ENCODE measurements at regions not wholly inside any gene's neighbourhood (a gene's known extent, or its start where the extent isn't known, plus 50 kb on each side); places are given as distances from the start of the nearest gene placed in this dataset.
"Not testable (repeated sequence)": the region's sequence is repeated elsewhere in the genome, so short reads cannot be mapped to it uniquely, and the experiment has no call there.

DNA sequence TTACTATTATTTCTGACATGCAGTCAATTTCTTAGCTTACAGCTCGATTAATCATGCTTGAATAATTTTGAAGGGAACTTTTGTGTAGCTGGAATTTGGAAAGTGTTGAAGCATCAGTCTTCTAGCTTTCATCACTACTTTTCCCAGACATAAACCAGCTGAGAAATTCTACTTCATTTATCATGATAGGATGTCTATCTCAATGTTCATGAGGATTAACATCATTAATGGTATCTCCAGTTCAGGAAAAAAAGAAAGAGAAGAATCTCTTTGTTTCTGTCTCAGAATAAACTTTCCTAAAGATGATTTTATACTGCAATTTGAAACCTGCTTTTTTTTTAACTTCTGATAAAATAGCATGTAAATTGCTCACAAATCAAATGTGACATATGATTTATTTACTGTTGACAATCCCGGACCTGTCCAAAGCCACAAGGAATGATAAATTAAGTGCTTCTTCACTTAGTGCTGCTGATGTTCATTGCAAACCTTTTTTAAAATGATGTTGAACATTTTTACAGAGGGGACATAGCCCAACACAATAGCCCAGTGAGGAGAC lies 412.1 kb upstream of the CLINT1 start:
- DNase-seq: no peak

DNA sequence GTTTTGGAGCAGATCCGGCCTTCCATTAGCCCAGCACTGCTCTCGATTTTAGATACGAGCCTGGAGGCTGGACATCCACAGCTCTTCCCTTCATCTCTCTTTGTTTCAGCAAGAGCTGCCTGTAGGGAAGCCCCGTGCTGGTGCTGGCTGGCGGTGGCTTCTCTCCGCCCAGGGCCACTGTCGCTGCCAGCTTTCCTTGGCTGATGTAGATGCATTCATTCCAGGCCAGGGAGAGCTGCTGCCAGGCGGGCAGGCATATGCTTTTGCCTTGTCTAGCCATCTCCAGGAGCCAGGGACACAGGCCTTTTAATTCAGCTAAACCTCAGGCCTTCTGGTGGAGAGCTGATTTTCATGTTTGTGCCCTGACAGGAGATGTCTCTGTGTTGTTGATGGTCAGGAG lies 409.3 kb upstream of the CLINT1 start:
- peak in 8 of 56 donors; percentile 0 to 24 (median 2) for DNase-seq

DNA sequence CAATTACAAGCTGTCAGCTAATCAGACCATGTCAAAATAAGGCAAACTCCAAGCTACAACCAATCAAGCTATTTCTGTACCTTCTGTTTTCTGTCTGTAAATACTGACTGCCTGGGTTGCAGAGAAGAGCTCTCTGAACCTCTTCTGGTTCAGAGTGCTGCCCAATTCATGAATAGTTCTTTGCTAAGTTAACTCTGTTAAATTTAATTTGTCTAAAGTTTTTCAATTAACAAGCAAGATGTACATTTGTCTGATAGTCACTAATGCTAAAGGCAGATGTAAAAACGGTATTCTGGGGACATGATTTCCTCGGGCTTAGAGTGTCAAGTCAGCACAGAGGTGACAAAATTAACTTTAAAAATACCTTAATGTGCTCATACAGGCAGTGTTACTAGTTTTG lies 408.3 kb upstream of the CLINT1 start:
- no peak for DNase-seq

DNA sequence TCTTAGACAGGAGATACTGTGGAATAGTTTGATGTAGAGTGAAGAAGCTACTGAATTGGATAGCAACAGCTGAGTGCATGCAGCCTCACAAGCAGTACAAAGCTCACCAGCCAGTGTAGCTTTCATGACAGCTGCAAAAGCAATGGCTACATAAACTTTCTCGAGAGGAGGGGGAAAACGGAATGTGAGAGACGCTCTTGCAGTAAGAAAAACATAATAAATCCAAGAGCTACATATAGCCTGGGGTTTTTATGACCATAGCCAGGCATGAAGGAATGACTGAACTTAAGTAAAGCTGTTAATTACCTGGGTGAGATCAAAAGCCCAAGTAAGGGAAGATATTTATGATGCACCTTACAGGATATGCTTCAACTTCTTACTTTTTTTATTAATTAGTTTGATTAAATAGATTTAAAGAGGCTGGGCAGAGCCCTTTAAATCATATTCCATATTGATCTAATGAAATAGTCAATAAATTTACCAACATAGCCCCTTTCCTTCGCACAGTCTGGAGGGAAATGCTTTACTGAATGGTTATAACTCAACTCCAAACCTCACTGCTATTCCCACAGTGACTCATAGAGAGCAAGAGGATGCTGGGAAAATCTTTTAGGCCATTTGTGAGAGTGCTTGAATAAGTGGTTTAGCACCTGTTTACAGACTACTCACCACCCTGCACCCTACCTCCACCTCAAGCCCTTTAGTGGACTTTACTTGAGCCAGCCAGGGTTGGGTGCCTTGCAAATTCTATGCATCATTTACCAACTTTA lies 407.2 kb upstream of the CLINT1 start:
- no peak for DNase-seq

DNA sequence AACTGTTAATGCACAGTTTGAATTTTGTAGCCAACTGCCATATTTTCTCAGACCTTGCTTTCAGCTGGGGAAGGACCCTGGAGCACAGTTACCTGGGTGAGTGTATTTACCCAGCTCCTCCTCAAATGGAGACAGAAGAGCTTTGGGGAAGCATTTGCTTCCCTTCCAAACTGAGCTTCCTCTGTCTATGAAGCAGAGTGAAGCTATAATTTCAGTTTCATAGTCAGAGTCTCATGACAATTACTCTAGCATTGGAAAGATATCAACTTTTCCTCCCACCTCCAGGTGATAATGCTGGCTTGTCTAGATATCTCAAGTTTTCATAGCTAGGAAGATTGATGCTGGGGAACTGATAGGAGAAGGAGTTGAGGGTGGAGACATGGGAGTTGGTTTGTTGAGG lies 406.4 kb upstream of the CLINT1 start:
- DNase-seq: no peak

DNA sequence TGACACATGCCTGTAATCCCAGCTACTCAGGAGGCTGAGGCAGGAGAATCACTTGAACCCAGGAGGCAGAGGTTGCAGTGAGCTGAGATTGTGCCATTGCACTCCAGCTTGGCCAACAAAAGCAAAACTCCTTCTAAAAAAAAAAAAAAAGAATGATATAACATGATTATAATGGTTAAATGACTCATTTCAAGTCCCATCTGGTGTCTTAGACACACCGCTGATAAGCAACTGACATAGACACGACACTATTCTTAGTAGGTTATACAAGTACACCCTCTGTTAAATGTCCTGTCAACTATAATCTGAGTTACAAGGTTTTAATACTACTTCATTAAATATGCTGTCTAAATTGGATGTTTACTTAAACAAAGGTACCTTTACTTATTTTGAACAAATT lies 405.3 kb upstream of the CLINT1 start:
- DNase-seq: no peak

DNA sequence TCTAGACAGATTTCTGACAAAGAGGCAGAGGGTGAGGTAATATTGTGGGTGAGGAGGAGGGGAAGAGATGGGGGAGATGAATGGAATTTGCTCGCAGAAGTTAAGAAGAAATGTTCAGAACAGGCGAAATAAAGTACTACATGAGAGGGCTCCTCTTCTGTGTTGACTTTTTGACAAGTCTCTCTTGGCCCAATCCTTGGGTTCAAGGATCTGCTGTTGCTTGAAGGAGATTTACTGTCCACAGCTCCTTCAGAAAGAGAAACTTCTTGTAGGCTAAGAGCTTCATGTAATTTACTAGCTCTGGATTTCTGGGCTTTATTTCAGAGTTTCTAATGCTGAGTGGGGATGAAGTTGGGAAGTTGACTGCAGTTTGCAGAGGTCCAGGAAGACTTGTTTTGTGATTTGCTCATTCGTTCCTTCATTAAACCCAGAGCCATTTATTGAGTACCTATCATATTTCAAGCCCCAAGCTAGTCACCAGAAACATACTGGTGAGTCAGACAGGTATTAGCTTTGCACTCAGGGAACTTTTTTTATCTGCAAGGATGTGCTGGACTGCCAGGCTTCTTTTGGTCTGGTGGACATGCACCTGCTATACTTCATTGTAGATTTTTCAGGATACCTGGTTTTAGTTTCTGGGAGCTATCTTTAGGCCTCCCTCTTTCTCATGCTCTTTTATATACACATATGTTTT lies 402.9 kb upstream of the CLINT1 start:
- no peak for DNase-seq

DNA sequence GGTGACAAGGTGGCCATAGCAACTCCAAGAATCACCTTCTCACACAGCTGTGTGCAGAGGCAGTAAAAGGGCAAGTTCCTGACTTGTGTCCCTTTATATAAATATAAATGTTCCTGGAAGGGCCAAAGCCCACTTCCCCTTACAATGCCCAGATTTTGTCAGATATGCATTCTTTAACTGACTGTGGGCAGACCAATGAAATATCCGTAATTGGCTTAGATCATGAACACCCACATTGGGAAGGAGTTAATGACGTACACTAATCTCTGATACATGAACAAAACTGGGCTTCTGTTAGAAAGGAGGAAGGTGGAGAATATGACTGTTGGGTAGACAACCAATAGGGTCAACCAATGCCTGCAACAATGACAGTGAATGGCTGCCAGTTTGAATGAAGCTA lies 397.2 kb upstream of the CLINT1 start:
- DNase-seq: no peak

DNA sequence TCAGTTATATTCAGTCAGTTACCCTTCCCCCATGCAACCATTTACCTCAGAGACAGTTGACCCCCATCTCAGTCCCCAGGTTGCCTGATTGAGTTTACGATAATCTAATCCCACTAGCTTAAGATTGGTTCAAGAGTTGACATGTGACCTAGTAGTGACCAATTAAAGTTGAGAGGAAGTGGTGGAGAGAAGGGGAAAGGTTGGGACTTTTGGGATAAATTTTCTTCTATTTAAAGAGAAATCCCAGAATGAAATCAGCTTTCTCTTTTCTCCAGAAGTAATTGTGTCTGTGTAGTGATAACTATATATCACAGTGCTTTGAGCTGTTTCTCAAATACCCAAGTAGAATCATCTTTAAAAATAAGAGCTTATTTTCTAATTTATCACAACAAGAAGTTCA lies 396.7 kb upstream of the CLINT1 start:
- no peak for DNase-seq

DNA sequence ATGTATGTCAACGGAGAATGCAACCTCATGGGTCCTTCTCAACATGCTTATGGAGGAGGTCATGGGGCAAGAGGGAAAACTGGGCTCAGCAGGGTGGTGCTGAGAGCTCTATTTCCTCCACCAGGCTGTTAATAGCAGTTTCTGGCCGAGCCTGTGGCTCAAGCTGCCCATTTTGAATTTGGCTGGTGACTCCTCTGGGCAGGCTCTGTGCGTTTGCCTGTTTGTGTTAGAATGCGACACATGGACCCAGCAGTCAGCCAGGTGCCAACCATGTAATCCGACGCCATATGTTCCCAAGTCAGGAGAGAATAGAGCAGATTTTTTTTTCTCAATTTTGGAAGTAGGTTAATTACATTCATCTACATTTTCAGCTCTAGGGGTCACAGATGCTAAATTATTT lies 387.7 kb upstream of the CLINT1 start:
- DNase-seq: no peak

DNA sequence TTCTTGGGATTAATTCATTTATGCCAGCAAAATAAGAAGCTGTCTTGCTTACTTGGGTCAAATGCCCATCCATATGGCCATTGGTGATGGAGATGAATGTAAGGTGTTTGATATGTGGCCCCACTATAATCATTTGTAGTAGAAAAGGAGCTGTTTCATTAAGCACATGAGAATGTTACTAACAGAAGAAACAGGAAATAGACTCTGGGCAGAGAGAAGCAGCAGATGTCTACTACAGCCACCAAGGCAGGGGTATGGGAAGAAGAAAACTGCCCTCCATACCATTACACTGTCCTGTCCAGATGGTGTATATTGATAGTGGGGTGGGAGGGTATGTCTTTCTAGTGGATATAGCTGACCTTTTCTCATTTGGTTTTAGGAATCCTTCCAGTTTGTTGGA lies 386.6 kb upstream of the CLINT1 start:
- DNase-seq: no peak

DNA sequence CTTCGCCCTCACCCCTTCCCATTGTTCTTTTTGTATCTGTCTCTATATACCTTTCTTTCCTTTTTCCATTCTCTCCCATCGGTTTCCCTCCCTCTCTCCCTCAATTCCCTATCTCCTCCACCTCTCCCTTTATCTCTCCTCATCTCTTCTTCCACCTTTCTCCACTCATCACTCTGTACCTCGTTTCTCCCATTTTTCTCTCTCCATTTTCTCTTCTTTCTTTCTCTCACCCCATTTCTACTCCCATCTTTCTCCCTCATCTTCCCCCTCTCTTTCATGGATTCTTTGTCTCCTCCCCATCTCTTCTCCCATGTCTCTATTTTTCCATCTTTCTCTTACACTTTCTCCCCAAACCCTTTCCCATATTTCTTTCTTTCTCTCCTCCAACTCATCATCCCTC lies 385.9 kb upstream of the CLINT1 start:
- no peak for DNase-seq

DNA sequence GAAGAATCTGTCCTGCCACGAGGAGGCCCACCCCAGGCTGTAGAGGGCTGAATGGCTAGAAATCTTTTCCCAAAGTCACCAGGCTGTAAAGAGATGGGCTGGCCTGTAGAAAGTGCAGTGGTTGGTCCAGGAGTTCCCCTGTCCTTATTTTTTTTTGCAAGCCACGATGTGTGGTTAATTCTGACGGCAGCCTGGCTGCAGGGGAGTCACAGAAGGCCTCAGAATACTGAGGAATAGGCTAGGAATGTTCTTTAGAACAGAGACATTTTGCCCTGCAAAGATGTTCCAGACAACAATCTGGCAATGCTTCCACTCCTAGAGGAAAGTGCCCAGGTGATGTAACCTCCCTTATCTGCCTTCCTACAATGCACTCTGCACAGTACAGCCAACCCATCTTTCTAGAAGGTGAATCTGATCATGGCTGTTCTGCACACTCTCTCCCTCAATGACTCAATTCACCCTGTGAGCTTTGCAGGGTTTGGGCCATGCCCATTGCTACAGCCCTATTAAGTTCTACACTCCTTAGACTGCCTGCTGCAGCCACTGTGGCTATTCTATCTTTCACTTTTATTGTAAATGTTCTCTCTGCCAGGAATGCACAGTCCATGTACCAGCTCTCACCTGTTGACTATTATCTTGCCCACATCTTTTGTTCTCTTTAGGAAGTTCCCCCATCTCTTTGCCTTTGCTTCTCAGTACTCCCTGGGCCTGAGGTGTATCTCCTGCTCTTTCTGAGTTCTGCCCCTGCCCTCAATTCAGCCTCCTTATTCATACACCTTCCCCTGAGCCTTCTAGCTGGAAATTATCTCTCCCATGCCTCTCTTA lies 377.8 kb upstream of the CLINT1 start:
- DNase-seq: no peak

DNA sequence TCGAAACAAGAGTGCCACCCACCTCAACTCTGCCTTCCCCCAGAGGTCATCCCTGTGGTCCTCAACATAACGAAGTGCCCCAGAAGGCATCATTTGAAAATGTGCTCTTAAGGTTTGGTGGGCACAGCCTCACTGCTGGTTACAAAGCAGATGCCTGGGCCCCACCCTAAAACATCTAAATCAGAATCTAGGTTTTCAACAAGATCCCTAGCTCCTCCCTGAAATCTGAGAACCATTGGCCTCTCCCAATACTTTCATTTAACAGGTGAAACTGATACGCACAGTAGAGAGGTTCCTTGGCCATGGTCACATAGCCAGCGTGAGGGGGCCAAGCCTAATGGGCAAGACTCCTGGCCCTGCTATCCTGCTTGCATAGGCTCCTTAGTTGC lies 376.2 kb upstream of the CLINT1 start:
- DNase-seq: no peak

DNA sequence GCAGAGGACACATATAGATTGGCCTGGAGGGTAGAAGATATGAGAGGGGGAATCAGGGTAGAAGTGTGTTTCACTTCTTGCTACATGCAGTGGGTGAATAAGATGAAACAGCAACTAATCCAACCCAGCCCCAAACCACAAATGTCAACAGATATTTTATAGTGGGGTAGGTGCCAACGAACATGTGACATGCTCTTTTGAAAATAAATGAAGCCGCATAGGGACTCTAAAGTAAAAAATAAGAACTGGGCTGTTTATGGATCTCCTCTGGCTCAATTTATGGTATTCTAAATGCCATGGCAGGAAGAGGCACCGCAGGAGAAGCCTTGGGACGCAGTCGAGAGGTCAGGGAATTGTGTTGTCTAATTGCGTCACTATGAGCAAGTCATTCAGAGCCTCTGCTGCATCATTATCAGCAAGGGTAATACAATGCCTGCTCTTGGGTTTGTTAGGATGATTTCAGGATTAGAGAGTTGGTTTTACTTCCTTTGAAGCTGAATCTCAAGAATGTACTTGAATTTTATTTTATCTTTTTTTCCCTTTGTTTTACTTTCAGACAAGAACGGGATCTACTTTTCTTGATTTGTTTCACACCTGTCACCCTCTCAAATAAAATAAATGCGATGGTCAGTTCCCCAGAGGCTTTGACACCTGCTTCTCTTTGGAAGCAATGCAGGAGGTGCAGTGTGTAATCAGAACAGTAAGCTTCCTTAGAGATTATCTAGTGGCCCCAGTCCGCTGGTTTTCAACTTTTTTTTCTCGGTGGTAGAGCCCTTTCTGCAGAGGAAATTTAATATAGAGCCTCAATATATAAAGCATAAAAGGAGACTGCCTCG lies 375.6 kb upstream of the CLINT1 start:
- DNase-seq: no peak

DNA sequence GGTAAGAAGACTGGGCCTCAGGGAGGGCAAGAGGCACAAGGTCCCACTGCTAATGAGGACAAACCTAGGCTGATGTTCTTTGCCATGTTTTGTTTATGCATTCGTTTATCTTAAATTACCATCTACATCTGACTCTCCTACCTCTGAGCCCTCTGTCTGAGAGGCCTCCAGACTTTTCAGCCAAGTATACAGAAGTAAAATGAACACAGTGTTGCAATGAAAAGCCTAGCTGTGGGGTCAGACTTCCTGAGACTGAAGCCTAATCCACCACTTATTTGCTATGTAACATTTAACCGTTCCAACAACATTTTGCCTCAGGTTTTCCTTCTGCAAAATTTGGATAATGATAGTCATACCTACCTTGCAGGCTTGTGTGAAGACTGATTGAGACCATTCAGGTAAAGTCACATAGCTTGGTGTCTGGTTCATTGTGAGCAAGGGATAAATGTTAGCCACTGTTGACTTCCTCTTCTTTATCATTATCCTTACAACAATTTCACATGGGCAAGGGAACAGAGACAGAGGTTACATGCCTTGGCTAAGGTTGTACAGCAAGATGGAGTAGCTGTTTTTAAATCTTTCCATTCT lies 374.9 kb upstream of the CLINT1 start:
- DNase-seq: no peak

DNA sequence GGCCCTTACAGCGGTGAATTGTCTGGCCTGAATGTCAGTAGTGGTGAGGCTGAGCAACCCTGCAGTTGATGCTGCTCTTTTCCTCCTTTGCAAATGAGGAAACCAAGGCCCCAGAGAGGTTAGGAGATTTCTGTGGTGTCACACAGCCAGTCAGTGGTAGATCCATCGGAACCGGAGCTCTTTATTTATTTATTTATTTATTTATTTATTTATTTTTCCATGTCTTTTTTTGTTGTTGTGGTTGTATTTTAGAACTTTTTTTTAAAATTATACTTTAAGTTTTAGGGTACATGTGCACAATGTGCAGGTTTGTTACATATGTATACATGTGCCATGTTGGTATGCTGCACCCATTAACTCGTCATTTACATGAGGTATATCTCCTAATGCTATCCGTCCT lies 368.4 kb upstream of the CLINT1 start:
- not testable (repeated sequence) for DNase-seq

DNA sequence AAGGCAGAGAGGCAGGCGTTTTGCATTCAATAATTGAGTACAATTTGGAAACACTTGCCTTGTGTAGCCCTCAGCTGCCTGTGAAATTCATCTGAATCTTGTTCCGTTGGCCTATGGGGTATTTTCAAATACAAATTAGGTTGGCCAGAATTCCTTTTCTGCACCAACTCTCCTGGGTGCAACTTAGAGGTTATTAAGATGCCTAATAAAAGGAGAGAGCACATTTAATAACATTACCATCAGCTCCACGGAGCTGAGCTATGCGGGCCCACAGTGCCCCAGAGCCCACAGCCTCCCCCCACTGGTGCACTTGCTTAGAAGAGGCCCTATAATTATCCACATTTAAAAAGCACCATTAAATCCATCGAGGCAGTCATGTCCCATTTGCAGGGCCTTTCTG lies 367.6 kb upstream of the CLINT1 start:
- DNase-seq: no peak

DNA sequence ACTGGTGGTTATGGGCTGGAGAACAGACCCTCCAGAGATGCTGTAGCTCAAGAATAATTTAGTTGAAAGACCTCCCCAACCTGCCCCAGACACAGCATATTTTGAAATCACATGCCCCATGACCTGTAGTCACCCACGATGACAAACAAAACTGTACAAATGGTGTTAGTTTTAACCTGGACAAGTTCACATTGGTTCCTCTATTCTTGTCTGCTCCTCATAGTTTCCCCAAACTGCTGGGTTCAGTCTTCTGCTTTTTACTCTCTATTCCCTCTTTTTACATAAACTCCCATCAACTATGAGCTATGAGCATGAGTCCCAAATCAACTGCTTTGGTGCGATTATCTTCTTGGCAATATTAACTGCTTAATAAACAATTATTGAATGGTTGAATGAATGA lies 365.3 kb upstream of the CLINT1 start:
- no peak for DNase-seq

DNA sequence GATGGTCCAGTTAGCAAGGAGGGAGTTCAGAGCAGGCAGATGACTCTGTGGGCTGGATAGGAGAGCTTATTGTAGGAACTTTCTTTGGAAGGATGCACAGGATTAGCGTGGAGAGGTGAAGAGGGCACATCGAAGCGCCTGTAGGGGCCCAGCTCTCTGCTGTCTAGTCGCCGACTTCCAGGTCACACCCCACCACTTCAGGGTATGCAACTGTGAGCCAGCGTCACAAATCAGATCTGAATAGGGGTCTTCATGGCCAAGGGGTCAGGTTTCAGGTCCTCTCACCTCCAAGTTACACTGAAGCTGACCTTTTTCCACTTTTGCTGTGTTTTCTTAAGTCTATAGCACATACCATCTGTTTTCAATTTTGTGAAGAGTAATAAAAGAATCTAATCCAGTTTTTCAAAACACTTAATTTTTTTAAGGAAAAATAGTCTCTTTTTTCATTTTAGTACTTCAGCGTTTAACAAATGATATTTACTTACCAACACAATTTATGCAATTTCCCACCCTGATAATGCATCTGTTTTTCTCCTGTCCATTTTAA lies 364.2 kb upstream of the CLINT1 start:
- no peak for DNase-seq
